GM23338 (cell line): ENCODE measurements at regions not wholly inside any gene's neighbourhood (a gene's known extent, or its start where the extent isn't known, plus 50 kb on each side); places are given as distances from the start of the nearest gene placed in this dataset.
A peak's percentile ranks its signal among the peaks of the same experiment; 100 is the strongest.

Experiments used
- ATAC-seq: fragments of 200-7000 bp; cut with Tn5 transposase; 3 replicates; pipeline ENCODE4 v1.9.1; 2020
- DNase-seq: peaks from one replicate; pipeline ENCODE4 v3.0.0-alpha.2; 2015; ENCODE audit warnings: low spot score
- H2AFZ ChIP-seq: fragments of 200-600 bp; sonication (generic); 2 replicates; pipeline ENCODE4 v1.8.0; 2016; ENCODE audit warnings: antibody characterized with exemption, mild to moderate bottlenecking, moderate library complexity
- H3F3A ChIP-seq: fragments of 200-600 bp; sonication (generic); replicated peaks from 2 replicates; pipeline ENCODE4 v1.8.0; 2017; ENCODE audit warnings: antibody characterized with exemption, mixed run types, low read depth
- H3K27ac ChIP-seq: fragments of 200-600 bp; sonication (generic); 2 replicates; pipeline ENCODE4 v1.6.1; 2016; ENCODE audit warnings: low read depth
- H3K27me3 ChIP-seq: fragments of 200-600 bp; sonication (generic); 2 replicates; pipeline ENCODE4 v1.8.0; 2016; ENCODE audit warnings: mild to moderate bottlenecking, mixed run types, moderate library complexity; ENCODE audit not compliant: insufficient read depth
- H3K36me3 ChIP-seq: fragments of 200-600 bp; sonication (generic); 2 replicates; pipeline ENCODE4 v1.8.0; 2016; ENCODE audit warnings: mild to moderate bottlenecking; ENCODE audit not compliant: insufficient read depth
- H3K4me1 ChIP-seq: fragments of 200-600 bp; sonication (generic); 2 replicates; pipeline ENCODE4 v1.8.0; 2016; ENCODE audit warnings: mild to moderate bottlenecking, moderate library complexity; ENCODE audit not compliant: insufficient read depth
- H3K4me2 ChIP-seq: fragments of 200-600 bp; sonication (generic); 2 replicates; pipeline ENCODE4 v1.7.1; 2017; ENCODE audit warnings: mixed run types
- H3K4me3 ChIP-seq: fragments of 200-600 bp; sonication (generic); 2 replicates; pipeline ENCODE4 v1.6.1; 2016; ENCODE audit warnings: mixed run types
- H3K79me2 ChIP-seq: fragments of 200-600 bp; sonication (generic); replicated peaks from 2 replicates; pipeline ENCODE4 v1.8.0; 2017; ENCODE audit warnings: mild to moderate bottlenecking; ENCODE audit not compliant: insufficient read depth
- H3K9me2 ChIP-seq: fragments of 200-600 bp; sonication (generic); 2 replicates; pipeline ENCODE4 v1.8.0; 2017; ENCODE audit not compliant: insufficient read depth
- H4K20me1 ChIP-seq: fragments of 200-600 bp; sonication (generic); replicated peaks from 2 replicates; pipeline ENCODE4 v1.8.0; 2017; ENCODE audit warnings: mild to moderate bottlenecking; ENCODE audit not compliant: insufficient read depth
- H3K27ac Mint-ChIP-seq: 2 replicates; pipeline ENCODE4 v1.8.0; 2020; ENCODE audit warnings: inconsistent platforms, mild to moderate bottlenecking, moderate library complexity, mixed read lengths
- H3K27me3 Mint-ChIP-seq: 3 replicates; pipeline ENCODE4 v1.8.0; 2022; ENCODE audit warnings: low read depth, mild to moderate bottlenecking, moderate library complexity, mixed read lengths, inconsistent platforms; ENCODE audit not compliant: insufficient read depth, poor library complexity
- H3K36me3 Mint-ChIP-seq: 3 replicates; pipeline ENCODE4 v1.8.0; 2021; ENCODE audit warnings: low read depth, mild to moderate bottlenecking, inconsistent platforms, moderate library complexity, mixed read lengths
- H3K4me1 Mint-ChIP-seq: 3 replicates; pipeline ENCODE4 v1.8.0; 2020; ENCODE audit warnings: mild to moderate bottlenecking, inconsistent platforms, mixed read lengths
- H3K4me3 Mint-ChIP-seq: 3 replicates; pipeline ENCODE4 v1.8.0; 2021; ENCODE audit warnings: moderate library complexity, mild to moderate bottlenecking, inconsistent platforms, mixed read lengths
- H3K9me3 Mint-ChIP-seq: 3 replicates; pipeline ENCODE4 v1.8.0; 2020; ENCODE audit warnings: moderate library complexity, mild to moderate bottlenecking, inconsistent platforms, mixed read lengths
- CREB1 ChIP-seq: fragments of 250-450 bp; sonication (Bioruptor Pico); IDR thresholded peaks from 2 replicates; pipeline ENCODE4 v1.5.0; 2020; ENCODE audit warnings: low read depth, mild to moderate bottlenecking, moderate library complexity
- EZH2 ChIP-seq: fragments of 200-600 bp; sonication (generic); IDR thresholded peaks from one replicate; pipeline ENCODE4 v1.8.0; 2017; ENCODE audit warnings: antibody characterized with exemption, mild to moderate bottlenecking, low read depth; ENCODE audit not compliant: unreplicated experiment
- EZH2phosphoT487 ChIP-seq: fragments of 200-600 bp; sonication (generic); IDR thresholded peaks from one replicate; pipeline ENCODE4 v1.8.1; 2018; ENCODE audit warnings: antibody characterized with exemption; ENCODE audit not compliant: unreplicated experiment
- NANOG ChIP-seq: IDR thresholded peaks from 2 replicates; pipeline ENCODE4 v1.6.1; 2016; ENCODE audit warnings: antibody characterized with exemption, borderline replicate concordance
- POLR2AphosphoS5 ChIP-seq: IDR thresholded peaks from 2 replicates; pipeline ENCODE4 v1.6.1; 2016; ENCODE audit warnings: antibody characterized with exemption, low read depth
- ZNF114 ChIP-seq: fragments of 250-450 bp; sonication (Bioruptor Pico); IDR thresholded peaks from 2 replicates; pipeline ENCODE4 v1.5.0; 2020; ENCODE audit warnings: mild to moderate bottlenecking, moderate library complexity
- ZNF331 ChIP-seq: fragments of 250-450 bp; sonication (Bioruptor Pico); IDR thresholded peaks from 2 replicates; pipeline ENCODE4 v1.5.0; 2020; ENCODE audit warnings: low read depth, mild to moderate bottlenecking, moderate library complexity
- TF ChIP-seq, protein P1 (sequence below): IDR thresholded peaks from 2 replicates; pipeline ENCODE4 v1.6.1; 2016; ENCODE audit warnings: antibody characterized with exemption
- TF ChIP-seq, protein P2 (sequence below): IDR thresholded peaks from one replicate; pipeline ENCODE4 v1.6.1; 2018; ENCODE audit warnings: antibody characterized with exemption; ENCODE audit not compliant: unreplicated experiment
- TF ChIP-seq, protein P3 (sequence below): fragments of 250-450 bp; sonication (Bioruptor Pico); IDR thresholded peaks from 2 replicates; pipeline ENCODE4 v1.5.0; 2020; ENCODE audit warnings: mild to moderate bottlenecking, moderate library complexity

DNA sequence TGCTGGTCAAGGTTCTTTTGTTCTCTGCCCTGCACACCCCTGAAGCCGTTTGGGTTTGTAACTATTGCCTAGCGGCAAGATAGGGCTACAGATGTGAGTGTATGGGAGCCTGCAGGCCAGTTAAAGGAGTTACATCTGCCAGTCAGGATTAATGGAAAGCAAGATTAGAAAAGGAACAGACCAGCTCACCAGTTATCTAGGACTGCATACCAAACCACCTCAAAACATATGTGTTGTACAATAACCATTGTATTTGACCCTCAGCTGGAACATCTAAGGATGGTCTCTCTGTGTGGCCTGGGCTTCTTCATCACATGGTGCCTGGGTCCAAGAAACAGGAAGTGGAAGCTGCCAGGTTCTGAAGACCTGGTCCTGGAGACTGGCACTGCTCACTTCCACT is 52.5 kb upstream of the FBXO28 start:
- Mint-ChIP-seq H3K27me3 (peaks cover 8% of the 10 kb centered on the region), H3K9me3 (no peaks in the 10 kb centered on the region), H3K4me1 (peaks cover 16% of the 10 kb centered on the region), H3K27ac (no peak overlapping the region), H3K36me3 (no peaks in the 10 kb centered on the region), H3K4me3 (no peak overlapping the region)
- Histone ChIP-seq H3K9me2 (no peaks in the 10 kb centered on the region; the same call in 1 of the 2 replicates), H3F3A (no peaks in the 10 kb centered on the region), H3K79me2 (no peaks in the 10 kb centered on the region), H3K27ac (no peak overlapping the region), H3K36me3 (no peaks in the 10 kb centered on the region), H3K4me2 (no peak overlapping the region), H3K4me3 (no peak overlapping the region), H3K4me1 (0 out of 2 replicates have a peak, but pooled peaks cover 4% of the 10 kb centered on the region), H4K20me1 (no peaks in the 10 kb centered on the region), H2AFZ (0 out of 2 replicates have a peak overlapping the region, but pooled peaks have one; percentile 35), H3K27me3 (no peaks in the 10 kb centered on the region)
- DNase-seq (no peak), ATAC-seq (peak; percentile 36; the same call in 1 of the 3 replicates)
- TF ChIP-seq NANOG (no peak), CREB1 (CRISPR knock-in tag) (no peak), ZNF114 (CRISPR knock-in tag) (no peak)
- TF ChIP-seq, protein P1, sequence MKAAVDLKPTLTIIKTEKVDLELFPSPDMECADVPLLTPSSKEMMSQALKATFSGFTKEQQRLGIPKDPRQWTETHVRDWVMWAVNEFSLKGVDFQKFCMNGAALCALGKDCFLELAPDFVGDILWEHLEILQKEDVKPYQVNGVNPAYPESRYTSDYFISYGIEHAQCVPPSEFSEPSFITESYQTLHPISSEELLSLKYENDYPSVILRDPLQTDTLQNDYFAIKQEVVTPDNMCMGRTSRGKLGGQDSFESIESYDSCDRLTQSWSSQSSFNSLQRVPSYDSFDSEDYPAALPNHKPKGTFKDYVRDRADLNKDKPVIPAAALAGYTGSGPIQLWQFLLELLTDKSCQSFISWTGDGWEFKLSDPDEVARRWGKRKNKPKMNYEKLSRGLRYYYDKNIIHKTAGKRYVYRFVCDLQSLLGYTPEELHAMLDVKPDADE = no peak
- TF ChIP-seq, protein P2, sequence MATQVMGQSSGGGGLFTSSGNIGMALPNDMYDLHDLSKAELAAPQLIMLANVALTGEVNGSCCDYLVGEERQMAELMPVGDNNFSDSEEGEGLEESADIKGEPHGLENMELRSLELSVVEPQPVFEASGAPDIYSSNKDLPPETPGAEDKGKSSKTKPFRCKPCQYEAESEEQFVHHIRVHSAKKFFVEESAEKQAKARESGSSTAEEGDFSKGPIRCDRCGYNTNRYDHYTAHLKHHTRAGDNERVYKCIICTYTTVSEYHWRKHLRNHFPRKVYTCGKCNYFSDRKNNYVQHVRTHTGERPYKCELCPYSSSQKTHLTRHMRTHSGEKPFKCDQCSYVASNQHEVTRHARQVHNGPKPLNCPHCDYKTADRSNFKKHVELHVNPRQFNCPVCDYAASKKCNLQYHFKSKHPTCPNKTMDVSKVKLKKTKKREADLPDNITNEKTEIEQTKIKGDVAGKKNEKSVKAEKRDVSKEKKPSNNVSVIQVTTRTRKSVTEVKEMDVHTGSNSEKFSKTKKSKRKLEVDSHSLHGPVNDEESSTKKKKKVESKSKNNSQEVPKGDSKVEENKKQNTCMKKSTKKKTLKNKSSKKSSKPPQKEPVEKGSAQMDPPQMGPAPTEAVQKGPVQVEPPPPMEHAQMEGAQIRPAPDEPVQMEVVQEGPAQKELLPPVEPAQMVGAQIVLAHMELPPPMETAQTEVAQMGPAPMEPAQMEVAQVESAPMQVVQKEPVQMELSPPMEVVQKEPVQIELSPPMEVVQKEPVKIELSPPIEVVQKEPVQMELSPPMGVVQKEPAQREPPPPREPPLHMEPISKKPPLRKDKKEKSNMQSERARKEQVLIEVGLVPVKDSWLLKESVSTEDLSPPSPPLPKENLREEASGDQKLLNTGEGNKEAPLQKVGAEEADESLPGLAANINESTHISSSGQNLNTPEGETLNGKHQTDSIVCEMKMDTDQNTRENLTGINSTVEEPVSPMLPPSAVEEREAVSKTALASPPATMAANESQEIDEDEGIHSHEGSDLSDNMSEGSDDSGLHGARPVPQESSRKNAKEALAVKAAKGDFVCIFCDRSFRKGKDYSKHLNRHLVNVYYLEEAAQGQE = no peak

- Mint-ChIP-seq H3K4me3 (no peak overlapping the region), H3K9me3 (no peaks in the 10 kb centered on the region), H3K36me3 (no peaks in the 10 kb centered on the region), H3K27me3 (peaks cover 8% of the 10 kb centered on the region), H3K4me1 (peaks cover 16% of the 10 kb centered on the region), H3K27ac (no peak overlapping the region)
- H2AFZ ChIP-seq = no peak overlapping the region
- no peaks in the 10 kb centered on the region for H3K36me3 ChIP-seq
- H3K4me3 ChIP-seq = no peak overlapping the region
- DNase-seq (no peak), ATAC-seq (no peak)
- H3K79me2 ChIP-seq = no peaks in the 10 kb centered on the region
- no peaks in the 10 kb centered on the region for H3F3A ChIP-seq
- H4K20me1 ChIP-seq = no peaks in the 10 kb centered on the region
- 0 out of 2 replicates have a peak, but pooled peaks cover 4% of the 10 kb centered on the region for H3K4me1 ChIP-seq
- H3K27me3 ChIP-seq = no peaks in the 10 kb centered on the region
- H3K4me2 ChIP-seq = no peak overlapping the region
- no peaks in the 10 kb centered on the region; the same call in 1 of the 2 replicates for H3K9me2 ChIP-seq
- no peak overlapping the region for H3K27ac ChIP-seq
- TF ChIP-seq, protein P3, sequence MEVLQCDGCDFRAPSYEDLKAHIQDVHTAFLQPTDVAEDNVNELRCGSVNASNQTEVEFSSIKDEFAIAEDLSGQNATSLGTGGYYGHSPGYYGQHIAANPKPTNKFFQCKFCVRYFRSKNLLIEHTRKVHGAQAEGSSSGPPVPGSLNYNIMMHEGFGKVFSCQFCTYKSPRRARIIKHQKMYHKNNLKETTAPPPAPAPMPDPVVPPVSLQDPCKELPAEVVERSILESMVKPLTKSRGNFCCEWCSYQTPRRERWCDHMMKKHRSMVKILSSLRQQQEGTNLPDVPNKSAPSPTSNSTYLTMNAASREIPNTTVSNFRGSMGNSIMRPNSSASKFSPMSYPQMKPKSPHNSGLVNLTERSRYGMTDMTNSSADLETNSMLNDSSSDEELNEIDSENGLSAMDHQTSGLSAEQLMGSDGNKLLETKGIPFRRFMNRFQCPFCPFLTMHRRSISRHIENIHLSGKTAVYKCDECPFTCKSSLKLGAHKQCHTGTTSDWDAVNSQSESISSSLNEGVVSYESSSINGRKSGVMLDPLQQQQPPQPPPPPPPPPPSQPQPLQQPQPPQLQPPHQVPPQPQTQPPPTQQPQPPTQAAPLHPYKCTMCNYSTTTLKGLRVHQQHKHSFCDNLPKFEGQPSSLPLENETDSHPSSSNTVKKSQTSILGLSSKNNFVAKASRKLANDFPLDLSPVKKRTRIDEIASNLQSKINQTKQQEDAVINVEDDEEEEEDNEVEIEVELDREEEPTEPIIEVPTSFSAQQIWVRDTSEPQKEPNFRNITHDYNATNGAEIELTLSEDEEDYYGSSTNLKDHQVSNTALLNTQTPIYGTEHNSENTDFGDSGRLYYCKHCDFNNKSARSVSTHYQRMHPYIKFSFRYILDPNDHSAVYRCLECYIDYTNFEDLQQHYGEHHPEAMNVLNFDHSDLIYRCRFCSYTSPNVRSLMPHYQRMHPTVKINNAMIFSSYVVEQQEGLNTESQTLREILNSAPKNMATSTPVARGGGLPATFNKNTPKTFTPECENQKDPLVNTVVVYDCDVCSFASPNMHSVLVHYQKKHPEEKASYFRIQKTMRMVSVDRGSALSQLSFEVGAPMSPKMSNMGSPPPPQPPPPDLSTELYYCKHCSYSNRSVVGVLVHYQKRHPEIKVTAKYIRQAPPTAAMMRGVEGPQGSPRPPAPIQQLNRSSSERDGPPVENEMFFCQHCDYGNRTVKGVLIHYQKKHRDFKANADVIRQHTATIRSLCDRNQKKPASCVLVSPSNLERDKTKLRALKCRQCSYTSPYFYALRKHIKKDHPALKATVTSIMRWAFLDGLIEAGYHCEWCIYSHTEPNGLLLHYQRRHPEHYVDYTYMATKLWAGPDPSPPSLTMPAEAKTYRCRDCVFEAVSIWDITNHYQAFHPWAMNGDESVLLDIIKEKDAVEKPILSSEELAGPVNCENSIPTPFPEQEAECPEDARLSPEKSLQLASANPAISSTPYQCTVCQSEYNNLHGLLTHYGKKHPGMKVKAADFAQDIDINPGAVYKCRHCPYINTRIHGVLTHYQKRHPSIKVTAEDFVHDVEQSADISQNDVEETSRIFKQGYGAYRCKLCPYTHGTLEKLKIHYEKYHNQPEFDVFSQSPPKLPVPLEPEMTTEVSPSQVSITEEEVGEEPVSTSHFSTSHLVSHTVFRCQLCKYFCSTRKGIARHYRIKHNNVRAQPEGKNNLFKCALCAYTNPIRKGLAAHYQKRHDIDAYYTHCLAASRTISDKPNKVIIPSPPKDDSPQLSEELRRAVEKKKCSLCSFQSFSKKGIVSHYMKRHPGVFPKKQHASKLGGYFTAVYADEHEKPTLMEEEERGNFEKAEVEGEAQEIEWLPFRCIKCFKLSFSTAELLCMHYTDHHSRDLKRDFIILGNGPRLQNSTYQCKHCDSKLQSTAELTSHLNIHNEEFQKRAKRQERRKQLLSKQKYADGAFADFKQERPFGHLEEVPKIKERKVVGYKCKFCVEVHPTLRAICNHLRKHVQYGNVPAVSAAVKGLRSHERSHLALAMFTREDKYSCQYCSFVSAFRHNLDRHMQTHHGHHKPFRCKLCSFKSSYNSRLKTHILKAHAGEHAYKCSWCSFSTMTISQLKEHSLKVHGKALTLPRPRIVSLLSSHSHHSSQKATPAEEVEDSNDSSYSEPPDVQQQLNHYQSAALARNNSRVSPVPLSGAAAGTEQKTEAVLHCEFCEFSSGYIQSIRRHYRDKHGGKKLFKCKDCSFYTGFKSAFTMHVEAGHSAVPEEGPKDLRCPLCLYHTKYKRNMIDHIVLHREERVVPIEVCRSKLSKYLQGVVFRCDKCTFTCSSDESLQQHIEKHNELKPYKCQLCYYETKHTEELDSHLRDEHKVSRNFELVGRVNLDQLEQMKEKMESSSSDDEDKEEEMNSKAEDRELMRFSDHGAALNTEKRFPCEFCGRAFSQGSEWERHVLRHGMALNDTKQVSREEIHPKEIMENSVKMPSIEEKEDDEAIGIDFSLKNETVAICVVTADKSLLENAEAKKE = no peak
- no peak for TF ChIP-seq POLR2AphosphoS5
- no peak for TF ChIP-seq ZNF331 (CRISPR knock-in tag)
- TF ChIP-seq NANOG = no peak
- TF ChIP-seq EZH2phosphoT487 = no peak
- TF ChIP-seq, protein P1 = no peak
- no peak for TF ChIP-seq EZH2
Measured at GRCh38 chr1:224059897-224060427, 53.9 kb upstream of the FBXO28 start.
